SK-N-SH treated with all-trans-retinoic acid at 6 μM for 48 hours (cell line): ENCODE measurements at regions not wholly inside any gene's neighbourhood (a gene's known extent, or its start where the extent isn't known, plus 50 kb on each side); places are given as distances from the start of the nearest gene placed in this dataset.
A peak's percentile ranks its signal among the peaks of the same experiment; 100 is the strongest.

Experiments
- ATAC-seq: fragments of 200-7000 bp; cut with Tn5 transposase; 3 replicates; pipeline ENCODE4 v1.9.1; 2020; ENCODE audit warnings: mild to moderate bottlenecking, moderate library complexity
- ARNTL ChIP-seq: fragments of 450-650 bp; formaldehyde crosslinking; IDR thresholded peaks from 2 replicates; pipeline ENCODE4 v1.5.0; 2020; ENCODE audit warnings: low read depth, mild to moderate bottlenecking, moderate library complexity, borderline replicate concordance
- BACH2 ChIP-seq: fragments of 250-450 bp; sonication (Bioruptor Pico); IDR thresholded peaks from 2 replicates; pipeline ENCODE4 v1.9.0; 2021; ENCODE audit warnings: mild to moderate bottlenecking, borderline replicate concordance
- CREB5 ChIP-seq: fragments of 250-450 bp; sonication (Bioruptor Pico); IDR thresholded peaks from 2 replicates; pipeline ENCODE4 v1.5.1; 2020; ENCODE audit warnings: low read depth, mild to moderate bottlenecking, moderate library complexity
- CSDC2 ChIP-seq: fragments of 250-450 bp; sonication (Bioruptor Pico); IDR thresholded peaks from 2 replicates; pipeline ENCODE4 v1.5.0; 2020; ENCODE audit warnings: mild to moderate bottlenecking, moderate library complexity
- CSRNP3 ChIP-seq: fragments of 250-450 bp; sonication (Bioruptor Pico); IDR thresholded peaks from 2 replicates; pipeline ENCODE4 v1.5.1; 2021; ENCODE audit warnings: mild to moderate bottlenecking, moderate library complexity
- ESRRG ChIP-seq: fragments of 250-450 bp; sonication (Bioruptor Pico); IDR thresholded peaks from 2 replicates; pipeline ENCODE4 v1.6.1; 2021; ENCODE audit warnings: mild to moderate bottlenecking
- GLIS3 ChIP-seq: fragments of 250-450 bp; sonication (Bioruptor Pico); IDR thresholded peaks from 2 replicates; pipeline ENCODE4 v1.5.0; 2020; ENCODE audit warnings: mild to moderate bottlenecking, moderate library complexity
- ISL1 ChIP-seq: fragments of 250-450 bp; sonication (Bioruptor Pico); IDR thresholded peaks from 2 replicates; pipeline ENCODE4 v2.1.2; 2022; ENCODE audit warnings: mild to moderate bottlenecking, moderate library complexity
- OSR1 ChIP-seq: fragments of 250-450 bp; sonication (Bioruptor Pico); IDR thresholded peaks from 2 replicates; pipeline ENCODE4 v1.8.0; 2022; ENCODE audit warnings: moderate library complexity, mild to moderate bottlenecking, inconsistent platforms
- PPARA ChIP-seq: fragments of 250-450 bp; sonication (Bioruptor Pico); IDR thresholded peaks from 2 replicates; pipeline ENCODE4 v1.5.0; 2020; ENCODE audit warnings: mild to moderate bottlenecking, borderline replicate concordance
- RARB ChIP-seq: fragments of 250-450 bp; sonication (Bioruptor Pico); IDR thresholded peaks from 2 replicates; pipeline ENCODE4 v1.8.0; 2021; ENCODE audit warnings: mild to moderate bottlenecking, moderate library complexity
- SNAI2 ChIP-seq: fragments of 250-450 bp; sonication (Bioruptor Pico); IDR thresholded peaks from 2 replicates; pipeline ENCODE4 v1.5.0; 2020; ENCODE audit warnings: mild to moderate bottlenecking, moderate library complexity
- TCF4 ChIP-seq: fragments of 250-450 bp; sonication (Bioruptor Pico); IDR thresholded peaks from 2 replicates; pipeline ENCODE4 v1.8.0; 2021; ENCODE audit warnings: mild to moderate bottlenecking, moderate library complexity, borderline replicate concordance
- TOX ChIP-seq: fragments of 250-450 bp; sonication (Bioruptor Pico); IDR thresholded peaks from 2 replicates; pipeline ENCODE4 v1.8.0; 2021; ENCODE audit warnings: mild to moderate bottlenecking, moderate library complexity, borderline replicate concordance
- TSHZ2 ChIP-seq: fragments of 250-450 bp; sonication (Bioruptor Pico); IDR thresholded peaks from 2 replicates; pipeline ENCODE4 v1.5.0; 2020; ENCODE audit warnings: mild to moderate bottlenecking, moderate library complexity
- ZC3H10 ChIP-seq: fragments of 250-450 bp; sonication (Bioruptor Pico); IDR thresholded peaks from 2 replicates; pipeline ENCODE4 v1.5.1; 2021; ENCODE audit warnings: mild to moderate bottlenecking, moderate library complexity
- ZFP30 ChIP-seq: fragments of 450-650 bp; formaldehyde crosslinking; IDR thresholded peaks from 2 replicates; pipeline ENCODE4 v1.5.0; 2022; ENCODE audit warnings: mild to moderate bottlenecking, moderate library complexity
- ZNF565 ChIP-seq: fragments of 450-650 bp; formaldehyde crosslinking; conservative IDR thresholded peaks from 2 replicates; pipeline ENCODE4 v1.5.0; 2020; ENCODE audit warnings: low read depth, mild to moderate bottlenecking, moderate library complexity
- ZNF70 ChIP-seq: fragments of 450-650 bp; formaldehyde crosslinking; IDR thresholded peaks from 2 replicates; pipeline ENCODE4 v1.5.0; 2020; ENCODE audit warnings: mild to moderate bottlenecking, moderate library complexity
- ZNF8 ChIP-seq: fragments of 450-650 bp; formaldehyde crosslinking; IDR thresholded peaks from 2 replicates; pipeline ENCODE4 v1.5.0; 2020; ENCODE audit warnings: mild to moderate bottlenecking, moderate library complexity
- TF ChIP-seq, protein P1 (sequence below): fragments of 250-450 bp; sonication (Bioruptor Pico); IDR thresholded peaks from 2 replicates; pipeline ENCODE4 v1.8.0; 2020; ENCODE audit warnings: mild to moderate bottlenecking, moderate library complexity, borderline replicate concordance
- TF ChIP-seq, protein P2 (sequence below): fragments of 250-450 bp; sonication (Bioruptor Pico); IDR thresholded peaks from 2 replicates; pipeline ENCODE4 v1.8.0; 2021; ENCODE audit warnings: low read depth, mild to moderate bottlenecking, moderate library complexity, borderline replicate concordance

DNA sequence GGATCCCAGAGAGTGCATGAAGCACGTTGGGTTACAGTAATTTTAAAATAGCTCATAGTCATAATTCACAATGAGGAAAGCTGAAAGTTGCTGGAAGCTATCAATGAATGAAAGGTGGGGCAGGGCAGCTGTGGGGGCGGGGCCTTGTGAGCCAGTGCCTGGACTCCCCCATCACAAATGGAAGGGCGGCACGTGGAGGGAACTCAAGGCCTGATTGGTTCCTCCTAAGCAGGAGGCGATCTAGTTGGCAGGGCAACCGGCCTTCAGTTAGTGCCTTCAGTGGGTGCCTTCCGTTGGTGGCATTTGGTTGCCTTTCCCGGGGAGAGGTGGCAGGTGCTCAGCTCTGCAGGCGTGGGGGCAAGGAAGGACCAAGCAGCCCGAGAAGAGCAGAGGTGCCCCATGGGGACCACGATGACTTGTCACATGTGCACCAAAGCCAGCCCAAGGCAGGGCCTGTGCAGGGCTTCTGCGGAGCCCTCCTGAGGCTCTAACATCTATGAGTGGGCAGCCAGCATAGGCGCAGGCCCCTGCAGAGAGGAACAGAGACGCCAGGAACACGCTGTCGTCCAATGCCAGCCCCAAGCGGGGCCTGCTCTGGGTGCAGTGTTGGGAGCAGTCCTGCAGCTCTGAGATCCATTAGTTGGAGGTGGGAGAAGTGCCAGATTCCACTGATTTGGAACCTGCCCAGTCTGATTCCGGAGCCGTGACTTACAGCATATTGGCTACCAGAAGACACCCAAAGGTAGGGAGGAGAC, 59.8 kb upstream of the PDSS1 start:
- no peak for TF ChIP-seq TCF4 (CRISPR knock-in tag)
- no peak for TF ChIP-seq ZNF8
- no peak for TF ChIP-seq BACH2
- TF ChIP-seq TOX (CRISPR knock-in tag), result no peak
- TF ChIP-seq ZNF565 (CRISPR knock-in tag), result no peak
- TF ChIP-seq ZNF70 (CRISPR knock-in tag), result no peak
- TF ChIP-seq, protein P1, sequence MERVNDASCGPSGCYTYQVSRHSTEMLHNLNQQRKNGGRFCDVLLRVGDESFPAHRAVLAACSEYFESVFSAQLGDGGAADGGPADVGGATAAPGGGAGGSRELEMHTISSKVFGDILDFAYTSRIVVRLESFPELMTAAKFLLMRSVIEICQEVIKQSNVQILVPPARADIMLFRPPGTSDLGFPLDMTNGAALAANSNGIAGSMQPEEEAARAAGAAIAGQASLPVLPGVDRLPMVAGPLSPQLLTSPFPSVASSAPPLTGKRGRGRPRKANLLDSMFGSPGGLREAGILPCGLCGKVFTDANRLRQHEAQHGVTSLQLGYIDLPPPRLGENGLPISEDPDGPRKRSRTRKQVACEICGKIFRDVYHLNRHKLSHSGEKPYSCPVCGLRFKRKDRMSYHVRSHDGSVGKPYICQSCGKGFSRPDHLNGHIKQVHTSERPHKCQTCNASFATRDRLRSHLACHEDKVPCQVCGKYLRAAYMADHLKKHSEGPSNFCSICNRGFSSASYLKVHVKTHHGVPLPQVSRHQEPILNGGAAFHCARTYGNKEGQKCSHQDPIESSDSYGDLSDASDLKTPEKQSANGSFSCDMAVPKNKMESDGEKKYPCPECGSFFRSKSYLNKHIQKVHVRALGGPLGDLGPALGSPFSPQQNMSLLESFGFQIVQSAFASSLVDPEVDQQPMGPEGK (CRISPR knock-in tag), result no peak
- TF ChIP-seq GLIS3 (CRISPR knock-in tag), result no peak
- TF ChIP-seq ESRRG (CRISPR knock-in tag), result no peak
- TF ChIP-seq ZC3H10 (CRISPR knock-in tag), result no peak
- no peak for TF ChIP-seq PPARA (CRISPR knock-in tag)
- TF ChIP-seq OSR1, result no peak
- TF ChIP-seq ZFP30 (CRISPR knock-in tag), result no peak
- no peak for TF ChIP-seq RARB (CRISPR knock-in tag)
- no peak for TF ChIP-seq ARNTL
- ATAC-seq, result no peak

- ATAC-seq, result no peak
- TF ChIP-seq OSR1 (no peak), PPARA (CRISPR knock-in tag) (no peak)
Measured at GRCh38 chr10:26640391-26640790, 57.1 kb upstream of the PDSS1 start.

- TF ChIP-seq PPARA (CRISPR knock-in tag) (no peak), CREB5 (no peak)
- TF ChIP-seq, protein P2, sequence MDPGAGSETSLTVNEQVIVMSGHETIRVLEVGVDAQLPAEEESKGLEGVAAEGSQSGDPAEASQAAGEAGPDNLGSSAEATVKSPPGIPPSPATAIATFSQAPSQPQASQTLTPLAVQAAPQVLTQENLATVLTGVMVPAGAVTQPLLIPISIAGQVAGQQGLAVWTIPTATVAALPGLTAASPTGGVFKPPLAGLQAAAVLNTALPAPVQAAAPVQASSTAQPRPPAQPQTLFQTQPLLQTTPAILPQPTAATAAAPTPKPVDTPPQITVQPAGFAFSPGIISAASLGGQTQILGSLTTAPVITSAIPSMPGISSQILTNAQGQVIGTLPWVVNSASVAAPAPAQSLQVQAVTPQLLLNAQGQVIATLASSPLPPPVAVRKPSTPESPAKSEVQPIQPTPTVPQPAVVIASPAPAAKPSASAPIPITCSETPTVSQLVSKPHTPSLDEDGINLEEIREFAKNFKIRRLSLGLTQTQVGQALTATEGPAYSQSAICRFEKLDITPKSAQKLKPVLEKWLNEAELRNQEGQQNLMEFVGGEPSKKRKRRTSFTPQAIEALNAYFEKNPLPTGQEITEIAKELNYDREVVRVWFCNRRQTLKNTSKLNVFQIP (CRISPR knock-in tag), result no peak
- ATAC-seq, result peak; percentile 83
Measured at GRCh38 chr10:26642896-26643653, 54.4 kb upstream of the PDSS1 start.

GRCh38 chr10:26647602-26648244, 49.8 kb upstream of the PDSS1 start:
- TF ChIP-seq ISL1 (CRISPR knock-in tag) (no peak), PPARA (CRISPR knock-in tag) (no peak), CSRNP3 (CRISPR knock-in tag) (no peak), OSR1 (no peak), ARNTL (no peak), SNAI2 (CRISPR knock-in tag) (no peak), BACH2 (no peak), ESRRG (CRISPR knock-in tag) (no peak), ZNF8 (no peak), TCF4 (CRISPR knock-in tag) (no peak), CSDC2 (CRISPR knock-in tag) (no peak), ZNF70 (CRISPR knock-in tag) (no peak), ZFP30 (CRISPR knock-in tag) (no peak), TSHZ2 (no peak)
- TF ChIP-seq, protein P1 (CRISPR knock-in tag), result no peak
- ATAC-seq, result no peak
